HepG2 (cell line): ENCODE measurements at regions not wholly inside any gene's neighbourhood (a gene's known extent, or its start where the extent isn't known, plus 50 kb on each side); places are given as distances from the start of the nearest gene placed in this dataset.

ENCODE experiments used
- ATAC-seq: fragments of 200-7000 bp; cut with Tn5 transposase; 3 replicates; pipeline ENCODE4 v1.9.1; 2020; ENCODE audit warnings: mild to moderate bottlenecking, moderate library complexity
- BruUV-seq: library from RNA; stranded (reverse); fragments of 400-500 nt; replicated peaks from 2 replicates; lab custom pipeline; 2021; lab: Mats Ljungman, UMichigan
- CTCF ChIA-PET: fragments of 300-600 bp; formaldehyde crosslinking; extraction: SDS; loops from one replicate; lab custom pipeline; 2021; ENCODE audit warnings: low total read pairs, inconsistent platforms, low intra/inter-chr PET ratio; lab: Yijun Ruan, JAX
- POLR2A ChIA-PET: fragments of 350-600 bp; sonication (Branson Sonifier 250); formaldehyde crosslinking; loops from one replicate; lab custom pipeline; 2020; ENCODE audit warnings: antibody characterized with exemption, inconsistent platforms; lab: Yijun Ruan, JAX
- DNase-seq: peaks from one replicate; pipeline ENCODE4 v3.0.0-alpha.2; 2015; ENCODE audit warnings: low spot score
- FAIRE-seq: peaks from 3 replicates; lab custom pipeline; 2011; peaks lifted over from hg19 to GRCh38; lab: Jason Lieb, UNC
- H2AFZ ChIP-seq: one replicate; pipeline ENCODE4 v1.6.1; 2011; ENCODE audit warnings: low read length, inconsistent platforms
- H3K27ac ChIP-seq: fragments of 300-600 bp; 3 replicates; pipeline ENCODE4 v1.8.0; 2011; ENCODE audit warnings: mixed run types, mild to moderate bottlenecking, mixed read lengths, low read length, inconsistent platforms; ENCODE audit not compliant: insufficient read depth; ENCODE audit errors: extremely low read length
- H3K27me3 ChIP-seq, 2 experiments: fragments of 200-600 bp in 1 of 2; 2 replicates in 1 of 2; 3 replicates in 1 of 2; pipeline versions ENCODE4 v1.6.0 to v1.8.0; 2011; ENCODE audit warnings: low read length in 2 of 2, mild to moderate bottlenecking in 2 of 2, moderate library complexity in 2 of 2, inconsistent platforms in 1 of 2; ENCODE audit not compliant: insufficient read depth in 2 of 2, control insufficient read depth in 1 of 2
- H3K36me3 ChIP-seq, 2 experiments: fragments of 200-600 bp in 1 of 2; replicated peaks in 1 of 2; 2 replicates in 1 of 2; 3 replicates in 1 of 2; pipeline versions ENCODE4 v1.5.1 to v1.8.0; 2011; ENCODE audit warnings: low read length in 2 of 2, inconsistent platforms in 1 of 2; ENCODE audit not compliant: insufficient read depth in 2 of 2, control insufficient read depth in 1 of 2
- H3K4me1 ChIP-seq: 2 replicates; pipeline ENCODE4 v1.5.1; 2012; ENCODE audit warnings: low read length, inconsistent platforms; ENCODE audit not compliant: insufficient read depth
- H3K4me2 ChIP-seq: 2 replicates; pipeline ENCODE4 v1.6.0; 2011; ENCODE audit warnings: low read depth, low read length, inconsistent platforms
- H3K4me3 ChIP-seq, 3 experiments: fragments of 200-600 bp in 1 of 3; sonication (generic), shearing (Covaris generic) in 1 of 3; replicated peaks in 1 of 3; 2 replicates each; pipeline ENCODE4 v1.5.1; 2011 to 2016; ENCODE audit warnings: low read length in 3 of 3, inconsistent platforms in 2 of 3, low read depth in 2 of 3, mild to moderate bottlenecking in 2 of 3, control low read depth in 1 of 3, mixed read lengths in 1 of 3; ENCODE audit not compliant: insufficient read depth in 1 of 3
- H3K79me2 ChIP-seq: one replicate; pipeline ENCODE4 v1.6.1; 2011; ENCODE audit warnings: low read length, inconsistent platforms; ENCODE audit not compliant: insufficient read depth
- H3K9ac ChIP-seq: 2 replicates; pipeline ENCODE4 v1.6.0; 2011; ENCODE audit warnings: mild to moderate bottlenecking, low read depth, low read length, inconsistent platforms; ENCODE audit not compliant: insufficient read depth
- H3K9me3 ChIP-seq: 2 replicates; pipeline ENCODE4 v1.5.1; 2012; ENCODE audit warnings: mild to moderate bottlenecking, low read length
- H4K20me1 ChIP-seq: 2 replicates; pipeline ENCODE4 v1.6.0; 2011; ENCODE audit warnings: inconsistent platforms, mild to moderate bottlenecking, low read length, moderate library complexity; ENCODE audit not compliant: insufficient read depth
- AGO1 ChIP-seq: fragments of 200-400 bp; formaldehyde crosslinking; IDR thresholded peaks from 2 replicates; pipeline ENCODE4 v1.6.1; 2017; ENCODE audit warnings: mild to moderate bottlenecking, low read depth, low read length, moderate library complexity; ENCODE audit not compliant: poor library complexity, severe bottlenecking
- CENPT ChIP-seq: sonication (generic); formaldehyde crosslinking; IDR thresholded peaks from 2 replicates; pipeline ENCODE4 v1.8.0; 2022; ENCODE audit warnings: low read depth, mild to moderate bottlenecking, moderate library complexity, missing genetic modification reagents
- DR1 ChIP-seq: sonication (generic); formaldehyde crosslinking; IDR thresholded peaks from 2 replicates; pipeline ENCODE4 v1.8.0; 2021; ENCODE audit warnings: mild to moderate bottlenecking, missing genetic modification reagents, inconsistent platforms
- PREB ChIP-seq: sonication (generic); formaldehyde crosslinking; IDR thresholded peaks from 2 replicates; pipeline ENCODE4 v1.4.0; 2020; ENCODE audit warnings: missing genetic modification reagents
- SALL1 ChIP-seq: sonication (generic); formaldehyde crosslinking; IDR thresholded peaks from 2 replicates; pipeline ENCODE4 v1.8.0; 2022; ENCODE audit warnings: mild to moderate bottlenecking, missing genetic modification reagents
- SSRP1 ChIP-seq: IDR thresholded peaks from 2 replicates; pipeline ENCODE4 v1.6.1; 2016; ENCODE audit warnings: control low read depth
- STAG1 ChIP-seq: sonication (generic); formaldehyde crosslinking; IDR thresholded peaks from 2 replicates; pipeline ENCODE4 v1.4.0; 2020; ENCODE audit warnings: missing genetic modification reagents
- TCF12 ChIP-seq, 2 experiments: fragments of 450-650 bp in 1 of 2; sonication (generic) in 1 of 2; formaldehyde crosslinking in 1 of 2; IDR thresholded peaks; 2 replicates each; pipeline versions ENCODE4 v1.6.1 to v1.8.0; 2017 to 2022; ENCODE audit warnings: antibody characterized with exemption in 1 of 2, mild to moderate bottlenecking in 1 of 2, missing genetic modification reagents in 1 of 2, moderate library complexity in 1 of 2
- ZBTB2 ChIP-seq: sonication (generic); formaldehyde crosslinking; IDR thresholded peaks from 2 replicates; pipeline ENCODE4 v1.8.0; 2022; ENCODE audit warnings: low read depth, missing genetic modification reagents
- ZBTB49 ChIP-seq: sonication (generic); formaldehyde crosslinking; IDR thresholded peaks from 2 replicates; pipeline ENCODE4 v1.4.0; 2020; ENCODE audit warnings: missing genetic modification reagents, borderline replicate concordance
- ZNF326 ChIP-seq: sonication (generic); formaldehyde crosslinking; IDR thresholded peaks from 2 replicates; pipeline ENCODE4 v1.4.0; 2020; ENCODE audit warnings: missing genetic modification reagents, borderline replicate concordance
- ZNF816 ChIP-seq: sonication (generic); formaldehyde crosslinking; IDR thresholded peaks from 2 replicates; pipeline ENCODE4 v1.8.0; 2022; ENCODE audit warnings: missing genetic modification reagents, mild to moderate bottlenecking, borderline replicate concordance
- WGBS: methylation state at CpG from one replicate; pipeline ENCODE4 v1.1.6; 2017; ENCODE audit warnings: low lambda C conversion rate; 5-methylcytosine and 5-hydroxymethylcytosine counted together
- in situ Hi-C: cut with HindIII; loops from 2 replicates; pipeline ENCODE4 v1.10.0; 2017; ENCODE audit warnings: low pct_unique_long_range_greater_than_20kb; ENCODE audit not compliant: extremely low pct_ligation_motif_present
- intact Hi-C: fragments of 100-400 bp; cut with micrococcal nuclease; formaldehyde crosslinking; loops from one replicate; pipeline ENCODE4 v1.10.0; 2022; ENCODE audit not compliant: unreplicated experiment

- no peaks in the 10 kb centered on the region for H4K20me1 ChIP-seq
- no peak overlapping the region for H3K9ac ChIP-seq
- no peaks in the 10 kb centered on the region for H3K36me3 ChIP-seq
- FAIRE-seq (no peak), DNase-seq (no peak), ATAC-seq (no peak)
- 25% methylated on average over 9 of the region's 10 CpGs for WGBS
- H3K4me1 ChIP-seq: 0 out of 2 replicates have a peak, but pooled peaks cover 7% of the 10 kb centered on the region
- intact Hi-C loops: no loop called here
- ChIA-PET CTCF (no interaction called here), POLR2A (no interaction called here)
- H3K27ac ChIP-seq: no peak overlapping the region
- H3K9me3 ChIP-seq: no peaks in the 10 kb centered on the region
- BruUV-seq: no TSS peak
- no peaks in the 10 kb centered on the region for H3K79me2 ChIP-seq
- H3K27me3 ChIP-seq: no peaks in the 10 kb centered on the region; a peak in 2 of 5 replicates
- in situ Hi-C loops: no loop called here
- TF ChIP-seq SSRP1 (no peak), ZBTB49 (CRISPR knock-in tag) (no peak), SALL1 (CRISPR knock-in tag) (no peak), DR1 (CRISPR knock-in tag) (no peak), ZNF326 (no peak), TCF12 (IDR thresholded peaks at IDR 0.05) (no peak), TCF12 (CRISPR knock-in tag; IDR thresholded peaks at IDR 0.05) (no peak)
- H3K4me2 ChIP-seq: no peak overlapping the region
- no peak overlapping the region for H2AFZ ChIP-seq
- no peak overlapping the region for H3K4me3 ChIP-seq
These were observed 505.8 kb downstream of the SHQ1 start for GRCh38 chr3:72342450-72342849.

DNA sequence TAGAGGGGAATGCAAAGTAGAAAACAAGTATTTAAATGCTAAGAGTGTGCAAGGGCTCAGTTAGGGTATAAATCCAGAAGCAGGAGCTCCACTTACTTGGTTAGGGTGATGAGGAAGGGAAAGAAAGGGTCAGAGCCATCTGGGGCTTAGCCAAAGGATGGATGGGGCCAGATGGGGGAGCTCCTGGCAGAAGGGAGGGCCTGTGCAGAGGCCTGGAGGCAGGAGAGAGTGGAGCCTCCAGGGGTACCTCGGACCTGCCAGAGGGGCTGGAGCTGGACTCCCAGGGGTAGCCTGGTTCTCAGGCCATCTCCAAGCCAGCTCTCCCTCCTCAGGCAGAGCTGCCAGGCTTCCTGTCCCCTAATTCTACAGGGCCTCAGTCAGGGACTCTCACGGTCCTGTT, 506.3 kb downstream of the SHQ1 start:
- H4K20me1 ChIP-seq: no peaks in the 10 kb centered on the region
- no peak for DNase-seq
- no peaks in the 10 kb centered on the region; a peak in 2 of 5 replicates for H3K27me3 ChIP-seq
- H3K79me2 ChIP-seq: no peaks in the 10 kb centered on the region
- H3K36me3 ChIP-seq: no peaks in the 10 kb centered on the region
- TF ChIP-seq STAG1 (CRISPR knock-in tag) (peak; percentile 14; the same call in 1 of the 2 replicates), AGO1 (no peak), ZBTB2 (CRISPR knock-in tag) (no peak), ZNF816 (CRISPR knock-in tag) (no peak), PREB (CRISPR knock-in tag) (no peak), CENPT (CRISPR knock-in tag) (no peak)
- TF ChIP-seq, all 625 proteins: peak for 1
- ATAC-seq (peak; percentile 22; the same call in 2 of the 3 replicates), FAIRE-seq (no peak)
- intact Hi-C loops (no loop called here), in situ Hi-C loops (no loop called here)
- BruUV-seq: no TSS peak
- CTCF ChIA-PET: no interaction called here
- no peak overlapping the region for H3K27ac ChIP-seq
- 20% methylated on average over 1 of the region's 2 CpGs for WGBS
- 0 out of 2 replicates have a peak, but pooled peaks cover 7% of the 10 kb centered on the region for H3K4me1 ChIP-seq
- no peak overlapping the region for H3K9ac ChIP-seq
- H3K9me3 ChIP-seq: no peaks in the 10 kb centered on the region
- H3K4me2 ChIP-seq: no peak overlapping the region
- no peak overlapping the region for H3K4me3 ChIP-seq
- POLR2A ChIA-PET: no interaction called here
- no peak overlapping the region for H2AFZ ChIP-seq
